Pancreas (tissue), 10 donors: ENCODE measurements at regions not wholly inside any gene's neighbourhood (a gene's known extent, or its start where the extent isn't known, plus 50 kb on each side); places are given as distances from the start of the nearest gene placed in this dataset.

Experiments
- ATAC-seq, 4 donors: fragments of 200-7000 bp; cut with Tn5 transposase; one replicate each; pipeline versions ENCODE4 v1.8.0 to v1.9.1; 2020; ENCODE audit warnings: mild to moderate bottlenecking in 4 of 4, moderate library complexity in 4 of 4
- DNase-seq, 6 donors: peaks; one replicate each; pipeline ENCODE4 v3.0.0-alpha.2; 2020
- FAIRE-seq: peaks from 2 replicates; lab custom pipeline; 2012; peaks lifted over from hg19 to GRCh38; lab: Jason Lieb, UNC
- H3K27ac ChIP-seq, 4 donors: fragments of 200-600 bp; sonication (generic); 1 replicate in 3 of 4; 2 replicates in 1 of 4; pipeline versions ENCODE4 v1.5.0 to v1.8.0; 2020
- H3K27me3 ChIP-seq, 4 donors: fragments of 200-600 bp; one replicate each; pipeline ENCODE4 v1.8.0; 2021
- H3K36me3 ChIP-seq, 3 donors: fragments of 200-600 bp; sonication (generic) in 1 of 3; one replicate each; pipeline versions ENCODE4 v1.5.0 to v1.8.0; 2020 to 2021
- H3K4me1 ChIP-seq, 3 donors: fragments of 200-600 bp; one replicate each; pipeline ENCODE4 v1.8.0; 2021
- H3K4me3 ChIP-seq, 4 donors: fragments of 200-600 bp; sonication (generic) in 2 of 4; one replicate each; pipeline versions ENCODE4 v1.5.0 to v1.8.0; 2020 to 2021
- H3K9me3 ChIP-seq, 4 donors: fragments of 200-600 bp; one replicate each; pipeline ENCODE4 v1.8.0; 2021
- WGBS, 2 donors: extraction: QIAGEN DNeasy Blood & Tissue Kit; methylation state at CpG; one replicate each; pipeline ENCODE4 v1.1.7; 2013; 5-methylcytosine and 5-hydroxymethylcytosine counted together
- intact Hi-C, 3 donors: fragments of 100-400 bp; cut with DNase I; formaldehyde crosslinking; loops; one replicate each; pipeline versions ENCODE4 v1.11.1 to v1.14.2; 2022
- TF ChIP-seq, protein P1 (sequence below), 4 donors: fragments of 200-600 bp; sonication (generic) in 3 of 4; IDR thresholded peaks; one replicate each; pipeline versions ENCODE4 v1.5.0 to v1.8.0; 2021; ENCODE audit warnings: antibody characterized with exemption in 4 of 4
- donor health status: healthy with polysubstance abuse.
- donor health status: DM: no; HTN: no; CAD: no; lungs with moderate emphysema.
- donor health status: DM: no; HTN: no; CAD: no.
- donor health status: control.
- donor health status: control.
- donor health status: Bipolar disorder and iron deficiency.
- donor health status: DM: yes; HTN: yes; CAD: no.
- donor health status: DM: no; HTN: no; CAD: no.
- donor health status: DM: no; HTN: no; CAD: no.
- donor health status: DM: yes; HTN: yes; CAD: no.

- intact Hi-C loops: no loop called here
- FAIRE-seq: no peak
Measured at GRCh38 chr16:8155275-8155674, 435.0 kb downstream of the TMEM114 start.

GRCh38 chr16:8146256-8147012 lies 443.9 kb downstream of the TMEM114 start:
- H3K4me1 ChIP-seq: no peaks in the 10 kb centered on the region
- 66 to 79% methylated on average over 17 of the region's 17 CpGs for WGBS, 2 donors
- DNase-seq (no peak), FAIRE-seq (no peak), ATAC-seq (no peak)
- H3K27me3 ChIP-seq: no peaks in the 10 kb centered on the region
- H3K4me3 ChIP-seq: no peak overlapping the region
- intact Hi-C loops: no loop called here
- no peaks in the 10 kb centered on the region for H3K9me3 ChIP-seq
- no peaks in the 10 kb centered on the region for H3K36me3 ChIP-seq
- H3K27ac ChIP-seq: no peak overlapping the region
- TF ChIP-seq, protein P1, sequence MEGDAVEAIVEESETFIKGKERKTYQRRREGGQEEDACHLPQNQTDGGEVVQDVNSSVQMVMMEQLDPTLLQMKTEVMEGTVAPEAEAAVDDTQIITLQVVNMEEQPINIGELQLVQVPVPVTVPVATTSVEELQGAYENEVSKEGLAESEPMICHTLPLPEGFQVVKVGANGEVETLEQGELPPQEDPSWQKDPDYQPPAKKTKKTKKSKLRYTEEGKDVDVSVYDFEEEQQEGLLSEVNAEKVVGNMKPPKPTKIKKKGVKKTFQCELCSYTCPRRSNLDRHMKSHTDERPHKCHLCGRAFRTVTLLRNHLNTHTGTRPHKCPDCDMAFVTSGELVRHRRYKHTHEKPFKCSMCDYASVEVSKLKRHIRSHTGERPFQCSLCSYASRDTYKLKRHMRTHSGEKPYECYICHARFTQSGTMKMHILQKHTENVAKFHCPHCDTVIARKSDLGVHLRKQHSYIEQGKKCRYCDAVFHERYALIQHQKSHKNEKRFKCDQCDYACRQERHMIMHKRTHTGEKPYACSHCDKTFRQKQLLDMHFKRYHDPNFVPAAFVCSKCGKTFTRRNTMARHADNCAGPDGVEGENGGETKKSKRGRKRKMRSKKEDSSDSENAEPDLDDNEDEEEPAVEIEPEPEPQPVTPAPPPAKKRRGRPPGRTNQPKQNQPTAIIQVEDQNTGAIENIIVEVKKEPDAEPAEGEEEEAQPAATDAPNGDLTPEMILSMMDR (IDR thresholded peaks at IDR 0.05): no peak

More at GRCh38 chr16:8155275-8155674, 435.0 kb downstream of the TMEM114 start:
- H3K36me3 ChIP-seq: no peaks in the 10 kb centered on the region
- no peak overlapping the region for H3K27ac ChIP-seq
- ATAC-seq (no peak), DNase-seq (no peak)
- WGBS, 2 donors: 29 to 42% methylated on average over 2 of the region's 2 CpGs
- H3K9me3 ChIP-seq: no peaks in the 10 kb centered on the region
- H3K4me1 ChIP-seq: no peaks in the 10 kb centered on the region
- TF ChIP-seq, protein P1 (IDR thresholded peaks at IDR 0.05): no peak
- H3K27me3 ChIP-seq: no peaks in the 10 kb centered on the region
- H3K4me3 ChIP-seq: no peak overlapping the region

DNA sequence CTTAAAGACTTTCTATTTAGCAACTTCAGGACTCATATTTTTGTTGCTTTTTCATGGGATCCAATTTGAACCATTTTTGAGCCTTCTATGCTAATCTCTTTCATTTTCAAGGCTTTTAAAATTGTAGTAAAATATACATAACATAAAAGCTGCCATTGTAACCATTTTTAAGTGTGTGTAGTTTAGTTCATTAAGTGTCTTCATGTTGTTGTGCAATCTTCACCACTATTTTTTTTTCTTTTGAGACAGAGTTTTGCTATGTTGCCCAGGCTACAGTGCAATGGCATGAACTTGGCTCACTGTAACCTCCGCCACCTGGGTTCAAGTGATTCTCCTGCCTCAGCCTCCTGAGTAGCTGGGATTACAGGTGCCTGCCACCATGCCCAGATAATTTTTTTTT lies 451.6 kb downstream of the TMEM114 start:
- H3K9me3 ChIP-seq: no peaks in the 10 kb centered on the region
- ATAC-seq: no peak
- FAIRE-seq: no peak
- TF ChIP-seq, protein P1 (IDR thresholded peaks at IDR 0.05): no peak
- H3K36me3 ChIP-seq: no peaks in the 10 kb centered on the region
- intact Hi-C loops: no loop called here
- H3K4me3 ChIP-seq: no peak overlapping the region
- 87 to 100% methylated on average over 1 of the region's 1 CpG for WGBS, 2 donors
- H3K4me1 ChIP-seq: no peaks in the 10 kb centered on the region
- H3K27me3 ChIP-seq: peaks cover 0 to 4% (median 0%) of the 10 kb centered on the region in 4 donors
- no peak for DNase-seq
- H3K27ac ChIP-seq: no peak overlapping the region

DNA sequence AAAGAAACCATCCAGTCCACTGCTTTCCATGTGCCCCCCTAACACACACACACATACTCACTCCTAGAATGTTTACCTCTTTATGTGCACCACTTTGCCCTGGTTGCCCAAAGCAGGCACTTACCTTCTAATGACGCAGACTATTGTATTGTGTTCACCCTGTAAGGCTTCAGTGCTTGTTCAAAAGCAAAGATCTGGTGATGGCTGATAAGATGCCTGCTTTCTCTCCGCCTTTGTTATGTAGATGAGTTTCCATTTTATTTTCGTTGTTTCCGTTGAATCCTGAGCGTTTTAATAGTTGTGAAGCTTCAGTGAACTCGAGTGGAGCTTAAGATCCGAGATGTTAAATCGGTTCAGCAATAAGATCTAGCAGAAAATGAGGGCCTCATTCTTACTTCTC lies 452.7 kb downstream of the TMEM114 start:
- FAIRE-seq (no peak), DNase-seq (no peak), ATAC-seq (no peak)
- intact Hi-C loops: no loop called here
- Histone ChIP-seq H3K36me3 (no peaks in the 10 kb centered on the region), H3K4me3 (no peak overlapping the region), H3K27ac (no peak overlapping the region), H3K9me3 (no peaks in the 10 kb centered on the region), H3K27me3 (peaks cover 0 to 4% (median 0%) of the 10 kb centered on the region in 4 donors), H3K4me1 (no peaks in the 10 kb centered on the region)
- TF ChIP-seq, protein P1 (IDR thresholded peaks at IDR 0.05): no peak
- WGBS, 2 donors: 39 to 52% methylated on average over 8 of the region's 8 CpGs

GRCh38 chr16:8130197-8130596 lies 460.1 kb downstream of the TMEM114 start:
- 53 to 56% methylated on average over 4 of the region's 4 CpGs for WGBS, 2 donors
- ATAC-seq (no peak), DNase-seq (no peak), FAIRE-seq (no peak)
- no peak overlapping the region for H3K4me3 ChIP-seq
- H3K27ac ChIP-seq: no peak overlapping the region
- no peaks in the 10 kb centered on the region for H3K9me3 ChIP-seq
- no peaks in the 10 kb centered on the region for H3K4me1 ChIP-seq
- TF ChIP-seq, protein P1 (IDR thresholded peaks at IDR 0.05): no peak
- H3K36me3 ChIP-seq: no peaks in the 10 kb centered on the region
- no peaks in the 10 kb centered on the region for H3K27me3 ChIP-seq
- intact Hi-C loops: no loop called here
